ENCODE measurements at regions not wholly inside any gene's neighbourhood (a gene's known extent, or its start where the extent isn't known, plus 50 kb on each side); places are given as distances from the start of the nearest gene placed in this dataset.
"Not testable (repeated sequence)": the region's sequence is repeated elsewhere in the genome, so short reads cannot be mapped to it uniquely, and the experiment has no call there.

DNA sequence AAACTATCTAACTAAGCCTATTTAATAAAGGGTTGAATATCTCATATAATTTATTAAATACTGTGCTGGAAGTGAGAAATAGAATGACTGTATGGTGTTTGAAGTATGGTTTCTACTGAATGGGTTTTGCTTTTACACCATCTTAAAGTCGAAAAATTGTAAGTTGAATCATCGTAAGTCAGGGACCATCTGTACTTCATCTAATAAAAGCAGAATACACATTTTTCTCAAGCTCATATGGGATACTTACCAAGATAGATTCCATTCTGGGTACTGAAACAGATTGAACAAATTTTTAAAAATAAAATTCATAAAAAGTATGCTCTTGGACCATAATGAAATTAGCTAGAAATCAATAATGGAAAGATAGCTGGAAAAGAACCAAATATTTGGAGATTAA lies 285.4 kb downstream of the CXCL12 start:
- intact Hi-C loops (cut with DNase I): no loop called here
- Histone ChIP-seq H3K4me1 (peaks cover 0 to 12% (median 6%) of the 10 kb centered on the region in 4 donors), H3K27me3 (no peaks in the 10 kb centered on the region), H3K9me3 (no peaks in the 10 kb centered on the region), H3K27ac (replicated peaks in 1 of 4) (no peak overlapping the region), H3K4me3 (no peak overlapping the region), H3K36me3 (no peaks in the 10 kb centered on the region)
- no peak for TF ChIP-seq POLR2A (IDR thresholded peaks at IDR 0.05; ENCODE audit: low read depth)
- no peak for TF ChIP-seq POLR2AphosphoS5 (IDR thresholded peaks at IDR 0.05)
- TF ChIP-seq, protein P1, sequence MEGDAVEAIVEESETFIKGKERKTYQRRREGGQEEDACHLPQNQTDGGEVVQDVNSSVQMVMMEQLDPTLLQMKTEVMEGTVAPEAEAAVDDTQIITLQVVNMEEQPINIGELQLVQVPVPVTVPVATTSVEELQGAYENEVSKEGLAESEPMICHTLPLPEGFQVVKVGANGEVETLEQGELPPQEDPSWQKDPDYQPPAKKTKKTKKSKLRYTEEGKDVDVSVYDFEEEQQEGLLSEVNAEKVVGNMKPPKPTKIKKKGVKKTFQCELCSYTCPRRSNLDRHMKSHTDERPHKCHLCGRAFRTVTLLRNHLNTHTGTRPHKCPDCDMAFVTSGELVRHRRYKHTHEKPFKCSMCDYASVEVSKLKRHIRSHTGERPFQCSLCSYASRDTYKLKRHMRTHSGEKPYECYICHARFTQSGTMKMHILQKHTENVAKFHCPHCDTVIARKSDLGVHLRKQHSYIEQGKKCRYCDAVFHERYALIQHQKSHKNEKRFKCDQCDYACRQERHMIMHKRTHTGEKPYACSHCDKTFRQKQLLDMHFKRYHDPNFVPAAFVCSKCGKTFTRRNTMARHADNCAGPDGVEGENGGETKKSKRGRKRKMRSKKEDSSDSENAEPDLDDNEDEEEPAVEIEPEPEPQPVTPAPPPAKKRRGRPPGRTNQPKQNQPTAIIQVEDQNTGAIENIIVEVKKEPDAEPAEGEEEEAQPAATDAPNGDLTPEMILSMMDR (IDR thresholded peaks at IDR 0.05): no peak
- no peak for TF ChIP-seq EP300 (IDR thresholded peaks at IDR 0.05)
- 92% methylated on average over 2 of the region's 2 CpGs for WGBS
- DNase-seq (ENCODE audit: extremely low spot score): no peak

DNA sequence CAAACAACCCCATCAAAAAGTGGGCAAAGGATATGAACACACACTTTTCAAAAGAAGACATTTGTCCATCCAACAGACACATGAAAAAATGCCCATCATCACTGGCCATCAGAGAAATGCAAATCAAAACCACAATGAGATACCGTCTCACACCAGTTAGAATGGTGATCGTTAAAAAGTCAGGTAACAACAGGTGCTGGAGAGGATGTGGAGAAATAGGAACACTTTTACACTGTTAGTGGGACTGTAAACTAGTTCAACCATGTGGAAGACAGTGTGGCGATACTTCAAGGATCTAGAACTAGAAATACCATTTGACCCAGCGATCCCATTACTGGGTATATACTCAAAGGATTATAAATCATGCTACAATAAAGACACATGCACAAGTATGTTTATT lies 288.7 kb downstream of the CXCL12 start:
- not testable (repeated sequence) for DNase-seq (ENCODE audit: extremely low spot score)

DNA sequence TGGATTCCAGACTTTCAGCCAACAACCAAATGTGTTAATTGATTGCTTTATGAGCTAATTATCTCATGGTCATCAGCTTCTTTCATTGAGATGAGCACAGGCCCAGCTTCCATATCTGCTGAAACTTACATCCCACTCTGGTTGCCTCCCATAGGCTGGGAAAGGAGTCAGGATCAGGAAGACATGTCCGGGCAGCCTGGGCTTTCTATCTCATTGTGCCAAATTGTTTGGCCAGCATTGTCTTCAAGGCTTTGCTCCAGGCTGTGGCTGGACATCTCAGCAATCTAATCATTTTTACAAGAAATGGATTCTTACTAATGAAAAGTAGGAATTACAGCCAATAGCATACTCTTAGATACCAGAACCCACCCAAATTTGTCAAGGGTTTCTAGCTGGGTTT lies 295.2 kb downstream of the CXCL12 start:
- Histone ChIP-seq H3K9me3 (peaks cover 0 to 9% (median 5%) of the 10 kb centered on the region in 4 donors), H3K36me3 (no peaks in the 10 kb centered on the region), H3K27ac (replicated peaks in 1 of 4) (no peak overlapping the region), H3K27me3 (no peaks in the 10 kb centered on the region), H3K4me1 (no peaks in the 10 kb centered on the region), H3K4me3 (no peak overlapping the region)
- WGBS: 83% methylated on average over 1 of the region's 1 CpG
- TF ChIP-seq, protein P1 (IDR thresholded peaks at IDR 0.05): no peak
- TF ChIP-seq EP300 (IDR thresholded peaks at IDR 0.05): no peak
- TF ChIP-seq POLR2AphosphoS5 (IDR thresholded peaks at IDR 0.05): no peak
- no peak for TF ChIP-seq POLR2A (IDR thresholded peaks at IDR 0.05; ENCODE audit: low read depth)
- intact Hi-C loops (cut with DNase I): no loop called here
- no peak for DNase-seq (ENCODE audit: extremely low spot score)

More for the DNA sequence above, 288.7 kb downstream of the CXCL12 start:
- H3K27me3 ChIP-seq; intact Hi-C loops (cut with DNase I); H3K9me3 ChIP-seq; H3K27ac ChIP-seq (replicated peaks in 1 of 4); H3K4me1 ChIP-seq; H3K36me3 ChIP-seq; H3K4me3 ChIP-seq: not testable (repeated sequence)
- WGBS: 79% methylated on average over 4 of the region's 4 CpGs

DNA sequence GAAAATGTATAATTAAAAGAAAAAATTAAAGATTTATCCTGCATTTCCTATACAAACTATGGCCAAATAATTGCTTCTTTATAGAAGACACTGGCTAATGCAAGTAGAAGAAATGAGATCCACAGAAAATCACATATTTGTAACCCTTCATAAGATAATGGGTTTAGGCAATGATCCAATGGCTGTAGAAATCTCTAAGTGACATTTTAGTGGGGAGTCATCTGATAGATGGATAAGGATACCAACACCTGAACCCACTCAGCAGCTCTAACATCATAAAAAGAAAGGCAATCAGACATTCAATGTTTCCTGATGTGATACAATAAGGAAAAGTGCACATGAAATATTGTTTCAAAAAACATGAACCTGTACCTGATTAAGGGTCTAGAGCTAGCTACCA lies 297.5 kb downstream of the CXCL12 start:
- Histone ChIP-seq H3K9me3 (peaks cover 0 to 9% (median 5%) of the 10 kb centered on the region in 4 donors), H3K36me3 (no peaks in the 10 kb centered on the region), H3K27ac (replicated peaks in 1 of 4) (no peak overlapping the region), H3K4me1 (no peaks in the 10 kb centered on the region), H3K27me3 (no peaks in the 10 kb centered on the region), H3K4me3 (no peak overlapping the region)
- no peak for DNase-seq (ENCODE audit: extremely low spot score)
- TF ChIP-seq EP300 (IDR thresholded peaks at IDR 0.05): no peak
- TF ChIP-seq POLR2A (IDR thresholded peaks at IDR 0.05; ENCODE audit: low read depth): no peak
- no peak for TF ChIP-seq POLR2AphosphoS5 (IDR thresholded peaks at IDR 0.05)
- TF ChIP-seq, protein P1 (IDR thresholded peaks at IDR 0.05): no peak
- intact Hi-C loops (cut with DNase I): no loop called here

DNA sequence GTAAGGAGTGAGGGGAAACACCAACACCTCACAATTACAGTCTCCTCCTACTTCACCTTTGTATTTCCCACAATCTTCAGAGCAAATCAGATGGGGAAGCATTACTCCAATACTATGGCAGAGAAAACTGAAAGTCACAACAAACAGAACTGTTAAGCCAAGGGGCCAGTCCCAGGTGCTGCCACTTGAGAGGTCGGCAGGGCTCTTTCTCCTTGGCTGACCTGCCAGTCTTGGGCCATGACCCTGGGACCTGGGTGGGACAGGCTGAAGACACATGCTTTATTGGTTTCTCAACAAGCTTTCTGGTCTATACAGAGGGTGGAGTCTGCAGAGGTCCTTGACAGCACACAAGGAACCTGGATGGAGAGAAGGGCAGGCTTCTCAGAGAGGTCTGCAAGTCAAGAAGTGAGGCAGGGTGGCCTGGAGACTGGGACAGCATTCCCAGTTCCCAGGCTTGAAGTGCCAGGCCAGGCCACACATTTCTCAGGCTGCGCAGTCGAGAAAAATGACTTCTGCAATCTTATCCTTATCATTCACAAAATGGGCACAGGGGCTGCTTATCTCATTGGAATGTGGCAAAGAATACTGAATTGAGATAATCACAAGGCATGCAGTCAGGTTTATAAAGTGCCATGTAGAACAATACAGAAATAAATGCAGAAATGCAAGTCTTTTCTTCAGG lies 301.0 kb downstream of the CXCL12 start:
- intact Hi-C loops (cut with DNase I): no loop called here
- TF ChIP-seq, protein P1 (IDR thresholded peaks at IDR 0.05): no peak
- no peak for TF ChIP-seq POLR2AphosphoS5 (IDR thresholded peaks at IDR 0.05)
- no peak for TF ChIP-seq POLR2A (IDR thresholded peaks at IDR 0.05; ENCODE audit: low read depth)
- TF ChIP-seq EP300 (IDR thresholded peaks at IDR 0.05): no peak
- Histone ChIP-seq H3K27ac (replicated peaks in 1 of 4) (no peak overlapping the region), H3K9me3 (no peaks in the 10 kb centered on the region), H3K36me3 (no peaks in the 10 kb centered on the region), H3K4me1 (peaks cover 0 to 6% (median 5%) of the 10 kb centered on the region in 4 donors), H3K4me3 (no peak overlapping the region), H3K27me3 (no peaks in the 10 kb centered on the region)
- DNase-seq (ENCODE audit: extremely low spot score): no peak
- WGBS: 73% methylated on average over 3 of the region's 3 CpGs
